Endothelial cell of umbilical vein (primary cell): ENCODE measurements at regions not wholly inside any gene's neighbourhood (a gene's known extent, or its start where the extent isn't known, plus 50 kb on each side); places are given as distances from the start of the nearest gene placed in this dataset.
"Not testable (repeated sequence)": the region's sequence is repeated elsewhere in the genome, so short reads cannot be mapped to it uniquely, and the experiment has no call there.

Source experiments
- BruUV-seq: library from RNA; stranded (reverse); fragments of 400-500 nt; replicated peaks from 2 replicates; lab custom pipeline; 2021; lab: Mats Ljungman, UMichigan
- CTCF ChIA-PET: fragments of 300-600, 350-600 bp; sonication (Branson Sonifier 250); formaldehyde crosslinking; loops from one replicate; lab custom pipeline; 2021; ENCODE audit warnings: antibody characterized with exemption, inconsistent platforms; lab: Charles Lee
- POLR2A ChIA-PET: fragments of 300-600, 350-600 bp; sonication (Branson Sonifier 250); formaldehyde crosslinking; loops from one replicate; lab custom pipeline; 2021; ENCODE audit warnings: antibody characterized with exemption, inconsistent platforms; lab: Charles Lee
- DNase-seq: peaks from one replicate; pipeline ENCODE4 v3.0.0-alpha.2; 2011; ENCODE audit warnings: low read depth, low spot score
- FAIRE-seq: peaks from 2 replicates; lab custom pipeline; 2011; peaks lifted over from hg19 to GRCh38; lab: Jason Lieb, UNC
- H2AFZ ChIP-seq: 2 replicates; pipeline ENCODE4 v1.6.0; 2012; ENCODE audit warnings: low read depth, low read length, control low read depth, inconsistent platforms
- H3K27ac ChIP-seq: 2 replicates; pipeline ENCODE4 v1.5.1; 2011; ENCODE audit warnings: low read depth, mild to moderate bottlenecking, control low read depth, low read length, moderate library complexity; ENCODE audit not compliant: insufficient read depth
- H3K27me3 ChIP-seq, 2 experiments: 2 replicates each; pipeline versions ENCODE4 v1.6.0 to v1.6.1; 2011; ENCODE audit warnings: low read length in 2 of 2, mixed read lengths in 1 of 2; ENCODE audit not compliant: control insufficient read depth in 2 of 2, insufficient read depth in 2 of 2
- H3K36me3 ChIP-seq, 2 experiments: 2 replicates in 1 of 2; 3 replicates in 1 of 2; pipeline ENCODE4 v1.5.1; 2011; ENCODE audit warnings: low read length in 2 of 2, mild to moderate bottlenecking in 1 of 2, moderate library complexity in 1 of 2; ENCODE audit not compliant: control insufficient read depth in 2 of 2, insufficient read depth in 2 of 2; ENCODE audit errors: extremely low read depth in 1 of 2
- H3K4me1 ChIP-seq: 3 replicates; pipeline ENCODE4 v1.5.1; 2011; ENCODE audit warnings: mild to moderate bottlenecking, low read length; ENCODE audit not compliant: control insufficient read depth, insufficient read depth; ENCODE audit errors: extremely low read depth
- H3K4me2 ChIP-seq: 2 replicates; pipeline ENCODE4 v1.6.1; 2011; ENCODE audit warnings: low read length, control low read depth, mixed read lengths; ENCODE audit not compliant: insufficient read depth
- H3K4me3 ChIP-seq, 3 experiments: fragments of 200-600 bp in 1 of 3; sonication (generic), shearing (Covaris generic) in 1 of 3; replicated peaks in 1 of 3; 2 replicates each; pipeline ENCODE4 v1.5.1; 2011 to 2016; ENCODE audit warnings: control low read depth in 3 of 3, low read length in 3 of 3, mild to moderate bottlenecking in 2 of 3, inconsistent platforms in 1 of 3, low read depth in 1 of 3, moderate library complexity in 1 of 3; ENCODE audit not compliant: insufficient read depth in 1 of 3
- H3K79me2 ChIP-seq: 2 replicates; pipeline ENCODE4 v1.6.0; 2012; ENCODE audit warnings: low read length, inconsistent platforms; ENCODE audit not compliant: control insufficient read depth, insufficient read depth
- H3K9ac ChIP-seq: replicated peaks from 2 replicates; pipeline ENCODE3; 2011; ENCODE audit warnings: low read length, control low read depth; ENCODE audit not compliant: insufficient read depth; ENCODE audit errors: extremely low read depth
- H3K9me1 ChIP-seq: replicated peaks from 3 replicates; pipeline ENCODE4 v1.6.0; 2011; ENCODE audit warnings: mild to moderate bottlenecking, low read length; ENCODE audit not compliant: control insufficient read depth, insufficient read depth; ENCODE audit errors: extremely low read depth
- H3K9me3 ChIP-seq: replicated peaks from 2 replicates; pipeline ENCODE4 v1.5.1; 2012; ENCODE audit warnings: low read length, inconsistent platforms; ENCODE audit not compliant: control insufficient read depth, insufficient read depth
- H4K20me1 ChIP-seq: replicated peaks from 2 replicates; pipeline ENCODE3; 2011; ENCODE audit warnings: mild to moderate bottlenecking, low read length; ENCODE audit not compliant: control insufficient read depth, insufficient read depth; ENCODE audit errors: extremely low read depth
- CTCF ChIP-seq, 2 donors: IDR thresholded peaks; 1 replicate in 1 of 2; 2 replicates in 1 of 2; pipeline ENCODE4 v1.5.1; 2011; ENCODE audit warnings: low read length in 2 of 2, mild to moderate bottlenecking in 2 of 2, moderate library complexity in 2 of 2, control low read depth in 1 of 2, inconsistent platforms in 1 of 2, low read depth in 1 of 2; ENCODE audit not compliant: insufficient read depth in 1 of 2; ENCODE audit errors: extremely low read depth in 1 of 2
- EZH2 ChIP-seq: IDR thresholded peaks from 2 replicates; pipeline ENCODE4 v1.6.1; 2012; ENCODE audit warnings: borderline replicate concordance, low read depth, mild to moderate bottlenecking, moderate library complexity, low read length, inconsistent platforms; ENCODE audit not compliant: severe bottlenecking
- FOS ChIP-seq: IDR thresholded peaks from 2 replicates; pipeline ENCODE4 v1.6.1; 2011; ENCODE audit warnings: mild to moderate bottlenecking, low read length, moderate library complexity, borderline replicate concordance; ENCODE audit not compliant: insufficient read depth
- GATA2 ChIP-seq: IDR thresholded peaks from 2 replicates; pipeline ENCODE4 v1.7.0; 2011; ENCODE audit warnings: low read depth, mild to moderate bottlenecking, moderate library complexity, mixed read lengths, low read length; ENCODE audit not compliant: insufficient read length, insufficient read depth
- JUN ChIP-seq: IDR thresholded peaks from 2 replicates; pipeline ENCODE4 v1.6.1; 2011; ENCODE audit warnings: borderline replicate concordance, low read depth; ENCODE audit not compliant: insufficient read length, insufficient read depth
- MAX ChIP-seq: IDR thresholded peaks from 2 replicates; pipeline ENCODE4 v1.6.1; 2011; ENCODE audit not compliant: insufficient read depth, insufficient read length
- MYC ChIP-seq: IDR thresholded peaks from one replicate; pipeline ENCODE4 v1.6.1; 2011; ENCODE audit warnings: mild to moderate bottlenecking, low read depth, low read length
- POLR2A ChIP-seq: IDR thresholded peaks from 2 replicates; pipeline ENCODE4 v1.6.1; 2012; ENCODE audit warnings: low read depth, mild to moderate bottlenecking, control low read depth, low read length
- POLR2AphosphoS5 ChIP-seq: IDR thresholded peaks from 2 replicates; pipeline ENCODE4 v1.6.1; 2012; ENCODE audit warnings: low read depth, mild to moderate bottlenecking, control low read depth, low read length, moderate library complexity; ENCODE audit not compliant: insufficient read depth
- dilution Hi-C: fragments of 300-500 bp; cut with MboI; formaldehyde crosslinking; loops from one replicate; pipeline ENCODE4 v1.15.0; 2019; ENCODE audit warnings: low sequenced_read_pairs; ENCODE audit not compliant: extremely low pct_ligation_motif_present
- intact Hi-C: fragments of 100-400 bp; cut with micrococcal nuclease; formaldehyde crosslinking; loops from one replicate; pipeline ENCODE4 v1.10.0; 2022

GRCh38 chr6:84944926-84945325 is 180.5 kb upstream of the TBX18 start:
- H4K20me1 ChIP-seq, BruUV-seq, H3K79me2 ChIP-seq, H3K4me1 ChIP-seq, intact Hi-C loops, dilution Hi-C loops, H3K9me1 ChIP-seq, H3K27me3 ChIP-seq, H3K4me3 ChIP-seq, POLR2A ChIA-PET, H3K9me3 ChIP-seq, H3K4me2 ChIP-seq, H3K9ac ChIP-seq, H3K36me3 ChIP-seq, H2AFZ ChIP-seq, FAIRE-seq, H3K27ac ChIP-seq, DNase-seq: not testable (repeated sequence)
- CTCF ChIA-PET = interaction anchor here (0.8 to 1.2 kb wide), 2 partner anchors 10 to 12 kb away, joined by 3 read pairs; no protein-coding TSS in a partner anchor

- Histone ChIP-seq H4K20me1 (no peaks in the 10 kb centered on the region), H2AFZ (no peak overlapping the region), H3K9me3 (no peaks in the 10 kb centered on the region), H3K36me3 (no peaks in the 10 kb centered on the region), H3K79me2 (no peaks in the 10 kb centered on the region), H3K4me2 (no peak overlapping the region), H3K4me1 (no peaks in the 10 kb centered on the region), H3K9me1 (no peaks in the 10 kb centered on the region), H3K27ac (no peak overlapping the region), H3K4me3 (no peak overlapping the region), H3K9ac (no peak overlapping the region), H3K27me3 (peaks cover 0 to 4% of the 10 kb centered on the region in 2 experiments)
- CTCF ChIA-PET = no interaction called here
- no peak for DNase-seq
- POLR2A ChIA-PET = no interaction called here
- no peak for TF ChIP-seq JUN
- TF ChIP-seq MAX = no peak
- TF ChIP-seq EZH2 = no peak
- no peak for TF ChIP-seq CTCF (IDR thresholded peaks at IDR 0.05; ENCODE audit: extremely low read depth in 1 of 2, insufficient read depth in 1 of 2, low read depth in 1 of 2, low read length in 2 of 2)
- no peak for TF ChIP-seq FOS
- TF ChIP-seq POLR2AphosphoS5 = no peak
- no peak for TF ChIP-seq MYC
- TF ChIP-seq POLR2A = no peak
- no peak for TF ChIP-seq GATA2
- BruUV-seq = no TSS peak
- no peak for FAIRE-seq
- dilution Hi-C loops (no loop called here), intact Hi-C loops (no loop called here)
These were observed 179.5 kb upstream of the TBX18 start for GRCh38 chr6:84943905-84944304.

- H3K4me3 ChIP-seq, H3K27me3 ChIP-seq, BruUV-seq, intact Hi-C loops, DNase-seq, H3K4me2 ChIP-seq, dilution Hi-C loops, H2AFZ ChIP-seq, H3K79me2 ChIP-seq, POLR2A ChIA-PET, H3K36me3 ChIP-seq, H3K9ac ChIP-seq, H4K20me1 ChIP-seq, H3K9me1 ChIP-seq, FAIRE-seq, H3K27ac ChIP-seq, H3K4me1 ChIP-seq, CTCF ChIA-PET, H3K9me3 ChIP-seq: not testable (repeated sequence)
These were observed 177.2 kb upstream of the TBX18 start for GRCh38 chr6:84941609-84942008.
